GM23338 (cell line): ENCODE measurements at regions not wholly inside any gene's neighbourhood (a gene's known extent, or its start where the extent isn't known, plus 50 kb on each side); places are given as distances from the start of the nearest gene placed in this dataset.

Source experiments
- ATAC-seq: fragments of 200-7000 bp; cut with Tn5 transposase; 3 replicates; pipeline ENCODE4 v1.9.1; 2020
- DNase-seq: peaks from one replicate; pipeline ENCODE4 v3.0.0-alpha.2; 2015; ENCODE audit warnings: low spot score
- H2AFZ ChIP-seq: fragments of 200-600 bp; sonication (generic); 2 replicates; pipeline ENCODE4 v1.8.0; 2016; ENCODE audit warnings: antibody characterized with exemption, mild to moderate bottlenecking, moderate library complexity
- H3F3A ChIP-seq: fragments of 200-600 bp; sonication (generic); replicated peaks from 2 replicates; pipeline ENCODE4 v1.8.0; 2017; ENCODE audit warnings: antibody characterized with exemption, mixed run types, low read depth
- H3K27ac ChIP-seq: fragments of 200-600 bp; sonication (generic); 2 replicates; pipeline ENCODE4 v1.6.1; 2016; ENCODE audit warnings: low read depth
- H3K27me3 ChIP-seq: fragments of 200-600 bp; sonication (generic); 2 replicates; pipeline ENCODE4 v1.8.0; 2016; ENCODE audit warnings: mild to moderate bottlenecking, mixed run types, moderate library complexity; ENCODE audit not compliant: insufficient read depth
- H3K36me3 ChIP-seq: fragments of 200-600 bp; sonication (generic); 2 replicates; pipeline ENCODE4 v1.8.0; 2016; ENCODE audit warnings: mild to moderate bottlenecking; ENCODE audit not compliant: insufficient read depth
- H3K4me1 ChIP-seq: fragments of 200-600 bp; sonication (generic); 2 replicates; pipeline ENCODE4 v1.8.0; 2016; ENCODE audit warnings: mild to moderate bottlenecking, moderate library complexity; ENCODE audit not compliant: insufficient read depth
- H3K4me2 ChIP-seq: fragments of 200-600 bp; sonication (generic); 2 replicates; pipeline ENCODE4 v1.7.1; 2017; ENCODE audit warnings: mixed run types
- H3K4me3 ChIP-seq: fragments of 200-600 bp; sonication (generic); 2 replicates; pipeline ENCODE4 v1.6.1; 2016; ENCODE audit warnings: mixed run types
- H3K79me2 ChIP-seq: fragments of 200-600 bp; sonication (generic); replicated peaks from 2 replicates; pipeline ENCODE4 v1.8.0; 2017; ENCODE audit warnings: mild to moderate bottlenecking; ENCODE audit not compliant: insufficient read depth
- H3K9me2 ChIP-seq: fragments of 200-600 bp; sonication (generic); 2 replicates; pipeline ENCODE4 v1.8.0; 2017; ENCODE audit not compliant: insufficient read depth
- H4K20me1 ChIP-seq: fragments of 200-600 bp; sonication (generic); replicated peaks from 2 replicates; pipeline ENCODE4 v1.8.0; 2017; ENCODE audit warnings: mild to moderate bottlenecking; ENCODE audit not compliant: insufficient read depth
- H3K27ac Mint-ChIP-seq: 2 replicates; pipeline ENCODE4 v1.8.0; 2020; ENCODE audit warnings: inconsistent platforms, mild to moderate bottlenecking, moderate library complexity, mixed read lengths
- H3K27me3 Mint-ChIP-seq: 3 replicates; pipeline ENCODE4 v1.8.0; 2022; ENCODE audit warnings: low read depth, mild to moderate bottlenecking, moderate library complexity, mixed read lengths, inconsistent platforms; ENCODE audit not compliant: insufficient read depth, poor library complexity
- H3K36me3 Mint-ChIP-seq: 3 replicates; pipeline ENCODE4 v1.8.0; 2021; ENCODE audit warnings: low read depth, mild to moderate bottlenecking, inconsistent platforms, moderate library complexity, mixed read lengths
- H3K4me1 Mint-ChIP-seq: 3 replicates; pipeline ENCODE4 v1.8.0; 2020; ENCODE audit warnings: mild to moderate bottlenecking, inconsistent platforms, mixed read lengths
- H3K4me3 Mint-ChIP-seq: 3 replicates; pipeline ENCODE4 v1.8.0; 2021; ENCODE audit warnings: moderate library complexity, mild to moderate bottlenecking, inconsistent platforms, mixed read lengths
- H3K9me3 Mint-ChIP-seq: 3 replicates; pipeline ENCODE4 v1.8.0; 2020; ENCODE audit warnings: moderate library complexity, mild to moderate bottlenecking, inconsistent platforms, mixed read lengths
- CREB1 ChIP-seq: fragments of 250-450 bp; sonication (Bioruptor Pico); IDR thresholded peaks from 2 replicates; pipeline ENCODE4 v1.5.0; 2020; ENCODE audit warnings: low read depth, mild to moderate bottlenecking, moderate library complexity
- CTCF ChIP-seq, 2 experiments: fragments of 200-600 bp in 1 of 2; sonication (generic) in 1 of 2; conservative IDR thresholded peaks; 2 replicates each; pipeline versions ENCODE4 v1.5.1 to v1.6.1; 2016 to 2017; ENCODE audit warnings: antibody characterized with exemption in 2 of 2, low read depth in 2 of 2, mild to moderate bottlenecking in 2 of 2, moderate library complexity in 1 of 2
- ETS1 ChIP-seq: IDR thresholded peaks from 2 replicates; pipeline ENCODE4 v1.6.1; 2016; ENCODE audit warnings: antibody characterized with exemption
- EZH2 ChIP-seq: fragments of 200-600 bp; sonication (generic); IDR thresholded peaks from one replicate; pipeline ENCODE4 v1.8.0; 2017; ENCODE audit warnings: antibody characterized with exemption, mild to moderate bottlenecking, low read depth; ENCODE audit not compliant: unreplicated experiment
- NANOG ChIP-seq: IDR thresholded peaks from 2 replicates; pipeline ENCODE4 v1.6.1; 2016; ENCODE audit warnings: antibody characterized with exemption, borderline replicate concordance
- STAT1 ChIP-seq: IDR thresholded peaks from one replicate; pipeline ENCODE4 v1.6.1; 2016; ENCODE audit warnings: antibody characterized with exemption; ENCODE audit not compliant: unreplicated experiment
- ZNF114 ChIP-seq: fragments of 250-450 bp; sonication (Bioruptor Pico); IDR thresholded peaks from 2 replicates; pipeline ENCODE4 v1.5.0; 2020; ENCODE audit warnings: mild to moderate bottlenecking, moderate library complexity
- ZNF331 ChIP-seq: fragments of 250-450 bp; sonication (Bioruptor Pico); IDR thresholded peaks from 2 replicates; pipeline ENCODE4 v1.5.0; 2020; ENCODE audit warnings: low read depth, mild to moderate bottlenecking, moderate library complexity
- ZNF462 ChIP-seq: fragments of 250-450 bp; sonication (Bioruptor Pico); IDR thresholded peaks from 2 replicates; pipeline ENCODE4 v1.5.0; 2020; ENCODE audit warnings: mild to moderate bottlenecking, moderate library complexity

GRCh38 chr4:123113155-123113554 lies 190.8 kb upstream of the NUDT6 start:
- Histone ChIP-seq H3K79me2 (no peaks in the 10 kb centered on the region), H3K9me2 (no peaks in the 10 kb centered on the region), H3K27me3 (no peaks in the 10 kb centered on the region), H3F3A (no peaks in the 10 kb centered on the region), H3K4me3 (no peak overlapping the region), H3K4me2 (no peak overlapping the region), H3K4me1 (no peaks in the 10 kb centered on the region), H2AFZ (no peak overlapping the region), H3K36me3 (no peaks in the 10 kb centered on the region), H3K27ac (no peak overlapping the region), H4K20me1 (no peaks in the 10 kb centered on the region)
- Mint-ChIP-seq H3K27ac (no peak overlapping the region), H3K4me3 (no peak overlapping the region), H3K9me3 (peaks cover 15% of the 10 kb centered on the region), H3K4me1 (no peaks in the 10 kb centered on the region), H3K27me3 (no peaks in the 10 kb centered on the region), H3K36me3 (peaks cover 23% of the 10 kb centered on the region)
- ATAC-seq: no peak
- DNase-seq: no peak
- no peak for TF ChIP-seq ZNF114
- TF ChIP-seq ETS1: no peak
- no peak for TF ChIP-seq ZNF331 (CRISPR knock-in tag)
- TF ChIP-seq CTCF (conservative IDR thresholded peaks at IDR 0.05; ENCODE audit: low read depth in 2 of 2): no peak
- TF ChIP-seq NANOG: no peak
- no peak for TF ChIP-seq STAT1
- no peak for TF ChIP-seq CREB1 (CRISPR knock-in tag)
- no peak for TF ChIP-seq ZNF462
- no peak for TF ChIP-seq EZH2
